Glutamatergic neuron (in vitro differentiated cells): ENCODE measurements at regions not wholly inside any gene's neighbourhood (a gene's known extent, or its start where the extent isn't known, plus 50 kb on each side); places are given as distances from the start of the nearest gene placed in this dataset.

Experiments
- DNase-seq: peaks from one replicate; pipeline ENCODE4 v3.0.0; 2022
- H3K27ac Mint-ChIP-seq: one replicate; pipeline ENCODE4 v1.8.0; 2020; ENCODE audit warnings: mild to moderate bottlenecking, mixed read lengths, inconsistent platforms; ENCODE audit not compliant: unreplicated experiment
- H3K27me3 Mint-ChIP-seq: one replicate; pipeline ENCODE4 v1.8.0; 2020; ENCODE audit warnings: mild to moderate bottlenecking, moderate library complexity, mixed read lengths, inconsistent platforms; ENCODE audit not compliant: unreplicated experiment
- H3K36me3 Mint-ChIP-seq: one replicate; pipeline ENCODE4 v1.8.0; 2020; ENCODE audit warnings: mild to moderate bottlenecking, mixed read lengths, inconsistent platforms; ENCODE audit not compliant: unreplicated experiment
- H3K4me1 Mint-ChIP-seq: one replicate; pipeline ENCODE4 v1.8.0; 2020; ENCODE audit warnings: mild to moderate bottlenecking, low read depth, mixed read lengths, inconsistent platforms; ENCODE audit not compliant: unreplicated experiment
- H3K4me3 Mint-ChIP-seq: one replicate; pipeline ENCODE4 v1.8.0; 2020; ENCODE audit warnings: mild to moderate bottlenecking, mixed read lengths, inconsistent platforms; ENCODE audit not compliant: unreplicated experiment
- H3K9me3 Mint-ChIP-seq: one replicate; pipeline ENCODE4 v1.8.0; 2020; ENCODE audit warnings: mild to moderate bottlenecking, moderate library complexity, mixed read lengths, inconsistent platforms; ENCODE audit not compliant: unreplicated experiment
- CTCF ChIP-seq: fragments of 200-600 bp; sonication (generic); IDR thresholded peaks from one replicate; pipeline ENCODE4 v1.5.0; 2021; ENCODE audit not compliant: partially characterized antibody, unreplicated experiment

GRCh38 chr3:182078929-182079328 lies 367.2 kb downstream of the SOX2 start:
- H3K27ac Mint-ChIP-seq = no peak overlapping the region

GRCh38 chr3:182081096-182081495 lies 369.4 kb downstream of the SOX2 start:
- no peaks in the 10 kb centered on the region for H3K9me3 Mint-ChIP-seq
- TF ChIP-seq CTCF = no peak
- H3K36me3 Mint-ChIP-seq = no peaks in the 10 kb centered on the region
- H3K4me3 Mint-ChIP-seq = no peak overlapping the region
- no peaks in the 10 kb centered on the region for H3K27me3 Mint-ChIP-seq
- H3K4me1 Mint-ChIP-seq = no peaks in the 10 kb centered on the region
- no peak overlapping the region for H3K27ac Mint-ChIP-seq
- DNase-seq = no peak

More at GRCh38 chr3:182078929-182079328, 367.2 kb downstream of the SOX2 start:
- Mint-ChIP-seq H3K4me1 (no peaks in the 10 kb centered on the region), H3K4me3 (no peak overlapping the region), H3K27me3 (no peaks in the 10 kb centered on the region), H3K9me3 (no peaks in the 10 kb centered on the region), H3K36me3 (no peaks in the 10 kb centered on the region)
- DNase-seq = no peak
- no peak for TF ChIP-seq CTCF

- H3K36me3 Mint-ChIP-seq = no peaks in the 10 kb centered on the region
- no peak for DNase-seq
- H3K27me3 Mint-ChIP-seq = no peaks in the 10 kb centered on the region
- H3K9me3 Mint-ChIP-seq = no peaks in the 10 kb centered on the region
- no peak for TF ChIP-seq CTCF
- no peak overlapping the region for H3K4me3 Mint-ChIP-seq
- H3K4me1 Mint-ChIP-seq = no peaks in the 10 kb centered on the region
- no peak overlapping the region for H3K27ac Mint-ChIP-seq
Observed at GRCh38 chr3:182083112-182083511, 371.4 kb downstream of the SOX2 start.

- Mint-ChIP-seq H3K27ac (peak overlapping the region; percentile 72), H3K4me3 (peak overlapping the region; percentile 69), H3K9me3 (peaks cover 2% of the 10 kb centered on the region), H3K27me3 (no peaks in the 10 kb centered on the region), H3K4me1 (peaks cover 6% of the 10 kb centered on the region), H3K36me3 (no peaks in the 10 kb centered on the region)
- no peak for TF ChIP-seq CTCF
- DNase-seq = no peak
Observed at GRCh38 chr3:182092662-182093262, 381.0 kb downstream of the SOX2 start.

- no peaks in the 10 kb centered on the region for H3K36me3 Mint-ChIP-seq
- H3K27ac Mint-ChIP-seq = no peak overlapping the region
- H3K4me1 Mint-ChIP-seq = peaks cover 6% of the 10 kb centered on the region
- no peak overlapping the region for H3K4me3 Mint-ChIP-seq
- no peaks in the 10 kb centered on the region for H3K27me3 Mint-ChIP-seq
- no peak for TF ChIP-seq CTCF
- peaks cover 2% of the 10 kb centered on the region for H3K9me3 Mint-ChIP-seq
- no peak for DNase-seq
Observed at GRCh38 chr3:182094321-182094720, 382.6 kb downstream of the SOX2 start.
